Vagina (tissue), 2 donors: ENCODE measurements at regions not wholly inside any gene's neighbourhood (a gene's known extent, or its start where the extent isn't known, plus 50 kb on each side); places are given as distances from the start of the nearest gene placed in this dataset.

ENCODE experiments used
- DNase-seq, 2 donors: peaks; one replicate each; pipeline ENCODE4 v3.0.0-alpha.2; 2017; ENCODE audit errors: extremely low spot score in 2 of 2
- H3K27ac ChIP-seq: fragments of 200-600 bp; sonication (generic); one replicate; pipeline ENCODE4 v1.5.1; 2019
- H3K27me3 ChIP-seq: fragments of 200-600 bp; sonication (generic); one replicate; pipeline ENCODE4 v1.5.1; 2019
- H3K36me3 ChIP-seq, 2 donors: fragments of 200-600 bp; sonication (generic); one replicate each; pipeline ENCODE4 v1.5.1; 2017 to 2019
- H3K4me1 ChIP-seq: fragments of 200-600 bp; sonication (generic); one replicate; pipeline ENCODE4 v1.5.1; 2019
- H3K4me3 ChIP-seq, 2 donors: fragments of 200-600 bp; sonication (generic); 1 replicate in 1 of 2; 2 replicates in 1 of 2; pipeline ENCODE4 v1.5.1; 2016 to 2019
- H3K9me3 ChIP-seq: fragments of 200-600 bp; sonication (generic); one replicate; pipeline ENCODE4 v1.5.1; 2019
- CTCF ChIP-seq, 3 experiments: fragments of 450-650 bp in 2 of 3; fragments of 200-600 bp in 1 of 3; sonication (generic) in 1 of 3; IDR thresholded peaks; one replicate each; pipeline ENCODE4 v1.5.1; 2017 to 2019; ENCODE audit warnings: antibody characterized with exemption in 3 of 3, mild to moderate bottlenecking in 2 of 3, moderate library complexity in 2 of 3
- POLR2A ChIP-seq, 2 donors: fragments of 450-650 bp; IDR thresholded peaks; one replicate each; pipeline ENCODE4 v1.6.1; 2017; ENCODE audit warnings: antibody characterized with exemption in 2 of 2, mild to moderate bottlenecking in 2 of 2, moderate library complexity in 2 of 2
- POLR2AphosphoS5 ChIP-seq, 2 donors: sonication (generic); formaldehyde crosslinking; IDR thresholded peaks; one replicate each; pipeline ENCODE4 v1.9.0; 2017; ENCODE audit warnings: antibody characterized with exemption in 2 of 2, mild to moderate bottlenecking in 2 of 2, low read depth in 1 of 2; ENCODE audit not compliant: insufficient read depth in 1 of 2
- intact Hi-C: fragments of 100-400 bp; cut with DNase I; formaldehyde crosslinking; loops from one replicate; pipeline ENCODE4 v1.15.1; 2023

- intact Hi-C loops = no loop called here
- no peaks in the 10 kb centered on the region for H3K9me3 ChIP-seq
- H3K4me3 ChIP-seq = no peak overlapping the region
- no peaks in the 10 kb centered on the region for H3K27me3 ChIP-seq
- TF ChIP-seq POLR2AphosphoS5 (IDR thresholded peaks at IDR 0.05; ENCODE audit: insufficient read depth in 1 of 2, low read depth in 1 of 2) = no peak
- no peak for TF ChIP-seq POLR2A (IDR thresholded peaks at IDR 0.05)
- no peak for TF ChIP-seq CTCF (IDR thresholded peaks at IDR 0.05)
- DNase-seq = no peak
- H3K27ac ChIP-seq = no peak overlapping the region
- no peaks in the 10 kb centered on the region for H3K4me1 ChIP-seq
- no peaks in the 10 kb centered on the region for H3K36me3 ChIP-seq
Measured at GRCh38 chr13:23007426-23007825, 173.4 kb upstream of the SGCG start.

- no peak overlapping the region for H3K4me3 ChIP-seq
- TF ChIP-seq POLR2AphosphoS5 (IDR thresholded peaks at IDR 0.05; ENCODE audit: insufficient read depth in 1 of 2, low read depth in 1 of 2) = no peak
- no peak for TF ChIP-seq POLR2A (IDR thresholded peaks at IDR 0.05)
- no peak for TF ChIP-seq CTCF (IDR thresholded peaks at IDR 0.05)
- intact Hi-C loops = no loop called here
Measured at GRCh38 chr13:23018143-23018542, 162.6 kb upstream of the SGCG start.

GRCh38 chr13:23020246-23020843 is 160.4 kb upstream of the SGCG start:
- Histone ChIP-seq H3K27me3 (no peaks in the 10 kb centered on the region), H3K9me3 (no peaks in the 10 kb centered on the region), H3K36me3 (no peaks in the 10 kb centered on the region), H3K4me3 (no peak overlapping the region), H3K4me1 (no peaks in the 10 kb centered on the region), H3K27ac (no peak overlapping the region)
- DNase-seq = no peak
- intact Hi-C loops = no loop called here
- TF ChIP-seq POLR2A (IDR thresholded peaks at IDR 0.05) = no peak
- peak; percentile 46 to 53 (median 53) for TF ChIP-seq CTCF (IDR thresholded peaks at IDR 0.05)

More at GRCh38 chr13:23018143-23018542, 162.6 kb upstream of the SGCG start:
- Histone ChIP-seq H3K36me3 (no peaks in the 10 kb centered on the region), H3K4me1 (no peaks in the 10 kb centered on the region), H3K9me3 (no peaks in the 10 kb centered on the region), H3K27ac (no peak overlapping the region), H3K27me3 (no peaks in the 10 kb centered on the region)
- DNase-seq = no peak

- no peaks in the 10 kb centered on the region for H3K9me3 ChIP-seq
Measured at GRCh38 chr13:23021906-23022305, 158.9 kb upstream of the SGCG start.

More at GRCh38 chr13:23021906-23022305, 158.9 kb upstream of the SGCG start:
- no peaks in the 10 kb centered on the region for H3K27me3 ChIP-seq
- no peak overlapping the region for H3K4me3 ChIP-seq
- no peak overlapping the region for H3K27ac ChIP-seq
- no peaks in the 10 kb centered on the region for H3K4me1 ChIP-seq
- TF ChIP-seq POLR2AphosphoS5 (IDR thresholded peaks at IDR 0.05; ENCODE audit: insufficient read depth in 1 of 2, low read depth in 1 of 2) (no peak), POLR2A (IDR thresholded peaks at IDR 0.05) (no peak), CTCF (IDR thresholded peaks at IDR 0.05) (no peak)
- no peak for DNase-seq
- intact Hi-C loops = no loop called here
- no peaks in the 10 kb centered on the region for H3K36me3 ChIP-seq
